GM18505 (cell line): ENCODE measurements at regions not wholly inside any gene's neighbourhood (a gene's known extent, or its start where the extent isn't known, plus 50 kb on each side); places are given as distances from the start of the nearest gene placed in this dataset.

Source experiments
- ATAC-seq: cut with Tn5 transposase; IDR thresholded peaks from one replicate; pipeline ENCODE4 v1.9.1; 2021; ENCODE audit not compliant: unreplicated experiment
- POLR2A ChIP-seq: IDR thresholded peaks from 4 replicates; pipeline ENCODE4 v1.6.1; 2011; ENCODE audit warnings: borderline replicate concordance; ENCODE audit not compliant: insufficient read depth, insufficient read length; ENCODE audit errors: extremely low read depth

DNA sequence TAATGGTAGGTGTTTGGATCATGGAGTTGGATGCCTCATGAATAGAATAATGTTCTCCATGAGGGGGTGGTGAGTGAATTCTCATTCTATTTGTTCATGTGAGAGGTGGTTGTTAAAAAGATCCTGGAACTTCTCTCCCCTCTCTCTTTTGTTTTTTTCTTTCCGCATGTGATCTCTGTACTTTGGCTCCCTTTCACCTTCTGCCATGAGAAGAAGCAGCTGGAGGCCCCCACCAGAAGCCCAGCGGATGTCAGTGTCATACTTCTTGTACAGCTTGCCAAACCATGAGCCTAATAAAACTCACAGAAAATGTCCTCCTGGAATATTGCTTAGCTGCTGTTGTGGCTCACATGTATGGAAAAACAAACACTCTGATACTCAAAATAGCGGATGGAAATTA lies 1212.3 kb upstream of the NCAM2 start:
- ATAC-seq: no peak
- TF ChIP-seq POLR2A: no peak

DNA sequence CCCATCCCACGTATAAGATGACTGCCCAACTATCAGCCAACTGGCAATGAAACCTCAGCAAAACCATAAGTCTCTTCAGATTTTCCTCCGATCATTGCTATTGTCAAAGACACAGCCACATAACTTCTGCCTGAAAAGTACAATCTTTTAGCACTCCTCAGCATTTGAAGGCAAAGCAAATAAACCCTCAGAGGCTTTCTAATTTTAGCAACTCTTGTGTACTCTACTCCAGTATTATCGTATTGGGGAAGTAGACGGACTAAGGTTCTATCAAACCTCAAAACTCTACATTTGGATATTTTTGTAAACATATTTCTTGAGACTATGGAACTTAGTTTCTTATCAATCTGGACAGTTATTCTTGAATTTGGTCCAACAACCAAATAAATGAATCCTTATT lies 1206.2 kb upstream of the NCAM2 start:
- no peak for ATAC-seq
- no peak for TF ChIP-seq POLR2A

DNA sequence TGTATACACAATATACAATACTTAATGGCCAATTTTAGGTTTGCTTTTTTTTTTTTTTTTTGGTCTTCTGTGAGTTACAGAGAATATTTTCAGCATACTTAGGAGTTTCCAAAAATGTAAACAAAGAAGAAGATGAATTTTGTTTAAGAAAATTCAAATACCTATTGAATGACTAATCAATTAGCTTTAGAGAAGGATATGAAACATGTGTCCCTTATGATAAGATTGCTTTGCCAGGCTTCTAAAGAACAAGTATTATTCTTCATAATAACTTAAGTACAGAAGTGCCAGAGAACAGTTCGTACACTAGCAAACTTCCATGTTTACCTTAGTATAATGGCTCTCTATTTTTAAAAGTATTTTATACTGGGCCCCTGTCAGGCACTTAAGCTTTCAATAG lies 1191.0 kb upstream of the NCAM2 start:
- no peak for ATAC-seq
- TF ChIP-seq POLR2A: no peak

DNA sequence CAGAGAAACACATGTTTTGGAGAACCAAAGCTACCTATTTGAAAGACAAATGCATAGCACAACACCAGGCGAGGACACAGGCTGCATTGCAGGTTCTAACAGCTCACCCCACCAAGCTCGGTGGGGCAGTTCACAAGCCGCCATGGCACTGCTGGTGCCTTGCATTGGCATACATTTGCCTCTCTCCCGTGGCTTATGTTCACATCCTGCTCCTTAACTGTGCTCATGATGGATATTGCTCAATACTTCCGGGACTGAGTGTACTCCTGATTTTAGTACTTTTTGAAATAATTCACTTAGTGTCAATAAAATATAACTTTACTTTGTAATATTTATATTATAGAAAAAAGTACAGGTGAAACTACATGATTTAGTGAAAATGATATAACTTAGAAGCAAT lies 1187.4 kb upstream of the NCAM2 start:
- ATAC-seq: no peak
- TF ChIP-seq POLR2A: no peak

DNA sequence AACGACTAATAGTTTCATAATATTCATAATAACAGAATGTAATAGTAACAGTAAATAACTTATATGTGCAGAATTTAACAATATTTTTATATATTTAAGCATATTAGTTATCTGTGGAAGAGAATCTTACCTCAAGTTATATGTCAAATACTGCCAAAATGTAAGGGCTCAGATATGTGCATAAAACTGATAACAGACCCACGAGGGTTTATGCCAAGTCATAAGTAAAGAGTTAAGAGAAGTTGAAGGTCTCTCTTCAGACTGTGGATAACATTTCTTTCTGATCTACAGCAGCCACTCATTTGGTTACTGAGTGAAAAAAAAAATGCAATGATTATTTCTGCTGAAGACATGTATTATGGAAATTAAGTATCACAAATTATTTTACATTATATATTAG lies 1167.8 kb upstream of the NCAM2 start:
- ATAC-seq: no peak
- no peak for TF ChIP-seq POLR2A

DNA sequence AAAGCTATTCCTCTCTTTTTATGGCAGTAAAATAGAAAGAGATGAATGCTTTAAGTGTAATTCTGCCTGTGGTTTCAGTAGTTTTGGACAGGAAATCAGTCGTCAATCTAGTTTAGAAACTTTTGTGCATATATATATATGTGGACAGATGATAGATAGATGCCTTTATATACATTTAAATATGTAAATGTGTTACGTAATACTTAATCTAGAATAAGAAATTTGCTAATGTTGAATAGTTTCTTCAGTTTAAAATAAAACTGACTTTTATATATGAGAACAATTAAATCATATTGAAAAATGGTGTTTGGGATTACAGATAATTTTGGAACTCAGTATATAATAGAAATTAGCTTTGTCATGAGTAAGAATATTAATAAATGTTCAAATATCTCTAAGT lies 1165.7 kb upstream of the NCAM2 start:
- no peak for TF ChIP-seq POLR2A
- ATAC-seq: no peak

DNA sequence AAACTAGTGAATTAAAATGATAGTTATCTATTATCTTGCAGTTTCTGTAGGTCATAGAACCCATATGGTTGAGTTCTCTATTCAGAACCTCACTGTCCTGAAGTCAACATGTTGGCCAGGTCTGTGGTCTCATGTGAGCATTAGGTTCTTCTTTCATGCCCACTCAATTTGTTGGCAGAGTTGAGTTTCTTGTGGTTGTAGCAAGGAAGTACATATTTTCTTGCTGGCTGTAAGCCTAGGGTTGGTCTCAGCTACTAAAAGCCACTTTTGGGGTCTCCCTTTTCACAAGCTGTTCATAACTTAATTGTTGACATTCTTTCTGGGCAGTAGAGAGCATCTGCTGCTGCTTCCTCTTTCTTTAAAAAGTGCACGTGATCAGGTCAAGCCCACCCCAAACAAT lies 1165.1 kb upstream of the NCAM2 start:
- no peak for TF ChIP-seq POLR2A
- no peak for ATAC-seq

DNA sequence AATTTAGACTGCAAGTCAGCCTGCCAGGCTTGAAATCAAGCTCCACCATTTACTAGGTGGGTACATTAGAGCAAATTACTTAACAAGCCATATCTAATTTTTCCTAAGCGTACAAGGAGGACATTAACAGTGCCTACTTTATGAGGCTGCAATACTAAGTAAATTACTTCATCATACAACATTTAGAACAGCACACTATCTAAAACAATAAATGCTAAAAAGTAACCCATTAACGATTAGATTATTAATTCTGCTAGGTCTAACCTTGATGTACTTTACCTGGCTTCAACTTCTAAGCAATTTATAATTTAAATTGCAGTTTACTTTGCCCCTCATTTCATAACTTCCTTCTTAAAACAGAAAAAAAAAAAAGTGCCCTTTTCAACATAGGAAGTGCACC lies 1155.6 kb upstream of the NCAM2 start:
- TF ChIP-seq POLR2A: no peak
- ATAC-seq: no peak

DNA sequence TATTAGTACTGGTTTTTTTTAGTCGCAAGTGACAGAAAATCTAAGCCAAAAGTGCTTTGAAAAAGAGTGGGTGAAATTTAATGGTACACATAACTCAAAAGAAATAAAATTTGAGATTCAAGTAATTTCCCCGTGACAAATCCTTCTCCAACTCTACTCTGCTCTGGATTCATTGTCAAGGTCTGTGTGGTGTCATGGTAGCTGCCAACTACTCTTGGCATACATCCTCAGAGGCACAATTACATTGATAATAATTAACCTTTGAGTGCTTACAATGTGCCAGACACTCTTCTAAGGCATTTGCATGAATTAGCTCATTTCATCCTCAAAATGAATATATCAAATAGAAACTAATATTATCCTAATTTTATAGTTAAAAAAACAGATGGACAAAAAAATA lies 1153.9 kb upstream of the NCAM2 start:
- TF ChIP-seq POLR2A: no peak
- no peak for ATAC-seq

DNA sequence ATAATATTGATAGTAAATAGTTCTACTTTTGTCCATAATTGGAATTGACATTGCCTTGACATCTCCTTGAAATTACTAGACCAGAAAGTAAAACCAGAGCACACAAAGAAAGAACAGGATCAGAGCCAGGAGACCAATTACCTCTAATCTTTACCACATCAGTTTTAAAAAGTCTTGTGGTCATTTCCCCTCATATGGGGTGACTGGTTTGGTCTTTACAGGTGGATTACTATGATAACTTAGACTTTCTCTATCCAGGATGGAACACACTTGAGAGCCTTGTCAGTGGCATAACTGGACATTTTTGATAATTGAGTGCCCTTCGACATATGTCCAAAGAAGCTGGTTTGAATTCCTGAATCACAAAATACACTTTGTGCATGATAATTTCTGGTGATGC lies 1148.1 kb upstream of the NCAM2 start:
- no peak for ATAC-seq

DNA sequence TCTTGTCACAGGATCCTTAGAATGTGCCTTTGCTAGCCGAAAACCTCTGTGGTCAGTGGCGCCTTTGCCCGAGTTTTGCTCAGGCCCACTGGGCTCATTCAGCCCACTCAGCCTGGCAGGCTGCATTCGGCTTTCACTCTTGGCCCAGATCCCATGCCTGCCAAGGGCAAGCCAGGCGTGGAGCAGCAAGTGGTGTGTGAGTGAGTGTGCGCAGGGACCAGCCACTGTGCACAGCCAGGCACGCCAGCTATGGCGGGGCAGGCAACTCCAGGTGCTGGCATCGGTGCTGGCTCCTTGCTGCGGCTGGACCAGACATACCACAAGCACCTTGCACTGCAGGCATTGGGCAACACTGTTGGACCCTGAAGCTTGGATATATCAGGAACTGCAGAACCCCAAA lies 1145.1 kb upstream of the NCAM2 start:
- no peak for ATAC-seq
- TF ChIP-seq POLR2A: no peak

More for the DNA sequence above, 1148.1 kb upstream of the NCAM2 start:
- TF ChIP-seq POLR2A: no peak

DNA sequence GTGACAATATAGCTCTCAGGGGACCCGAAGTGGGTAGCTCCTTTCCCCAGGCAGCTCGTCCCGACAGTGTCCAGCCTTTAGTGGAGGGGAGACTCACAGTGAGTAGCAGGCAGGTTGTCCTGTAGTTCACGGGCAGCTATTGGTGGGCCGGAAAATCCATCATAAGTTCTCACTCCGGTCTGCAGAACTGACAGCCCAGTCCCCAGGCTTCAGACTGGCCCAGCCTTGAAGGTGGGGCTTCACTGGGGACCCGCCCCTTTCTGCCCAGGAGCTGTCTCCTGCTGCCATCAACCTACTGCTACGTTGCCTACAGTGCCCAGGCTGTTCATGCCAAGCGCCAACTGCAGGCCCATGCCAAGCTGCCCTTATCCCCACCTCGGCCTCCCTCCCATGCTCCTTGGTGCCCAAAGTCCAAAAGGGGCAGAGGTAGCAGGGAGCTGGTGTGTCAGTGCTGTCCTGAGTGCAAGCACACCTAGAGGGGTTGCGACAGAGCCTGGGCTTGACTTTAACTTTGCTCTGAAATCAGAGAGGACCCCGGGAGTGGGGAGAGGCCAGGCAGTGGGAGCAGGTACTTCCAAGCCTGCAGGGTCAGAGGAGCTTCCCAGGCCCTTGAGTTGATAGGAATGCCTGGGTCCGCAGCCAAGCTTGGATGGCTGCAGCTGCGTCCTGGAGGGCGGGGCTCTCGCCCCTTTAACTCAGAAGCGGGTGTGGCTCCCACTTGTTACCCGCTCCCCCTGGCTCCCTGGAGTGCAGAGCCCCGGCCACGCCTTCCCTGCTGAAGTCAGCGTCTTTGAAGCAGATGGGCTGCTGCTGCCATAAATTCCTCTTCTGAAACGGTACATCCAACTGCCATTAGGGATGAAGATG lies 1144.3 kb upstream of the NCAM2 start:
- no peak for ATAC-seq
- TF ChIP-seq POLR2A: no peak

DNA sequence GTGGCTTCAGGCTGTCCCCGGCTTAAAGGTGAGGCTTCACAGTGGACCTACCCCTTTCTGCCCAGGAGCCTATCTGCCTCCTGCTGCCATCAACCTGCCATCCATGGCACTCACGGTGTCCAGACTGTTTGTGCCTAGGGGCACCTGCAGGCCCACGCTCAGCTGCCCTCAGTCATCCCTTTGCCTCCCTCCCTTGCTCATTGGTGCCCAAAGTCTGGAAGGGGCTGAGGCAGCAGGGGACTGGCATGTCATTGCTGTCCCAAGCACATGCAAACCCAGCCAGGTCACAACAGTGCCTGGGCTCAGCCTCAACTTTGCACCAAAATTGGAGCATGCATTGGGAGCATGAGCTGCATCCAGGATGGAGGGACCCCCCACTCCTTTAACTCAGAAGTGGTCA lies 1142.7 kb upstream of the NCAM2 start:
- TF ChIP-seq POLR2A: no peak

DNA sequence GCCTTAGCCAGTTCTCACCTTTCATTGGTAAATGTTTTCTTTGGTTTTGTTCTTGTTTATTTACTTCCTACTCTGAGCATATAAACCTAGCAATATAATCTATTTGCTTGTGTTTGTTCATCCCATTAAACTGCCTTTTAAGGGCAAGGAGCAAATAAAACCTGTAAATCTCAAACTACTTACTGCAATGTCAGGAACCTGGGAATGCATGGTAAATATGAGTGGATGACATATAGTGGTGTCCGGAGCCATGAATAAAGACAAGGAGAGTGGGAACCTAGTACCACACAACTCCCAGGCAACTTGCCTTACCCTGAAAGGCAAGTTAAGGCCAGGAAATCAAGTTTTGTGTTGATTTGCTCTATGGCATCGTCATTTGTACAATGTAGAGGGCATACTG lies 1133.7 kb upstream of the NCAM2 start:
- TF ChIP-seq POLR2A: no peak
- ATAC-seq: no peak

More for the DNA sequence above, 1142.7 kb upstream of the NCAM2 start:
- no peak for ATAC-seq
